ENCODE measurements at regions not wholly inside any gene's neighbourhood (a gene's known extent, or its start where the extent isn't known, plus 50 kb on each side); places are given as distances from the start of the nearest gene placed in this dataset.

DNA sequence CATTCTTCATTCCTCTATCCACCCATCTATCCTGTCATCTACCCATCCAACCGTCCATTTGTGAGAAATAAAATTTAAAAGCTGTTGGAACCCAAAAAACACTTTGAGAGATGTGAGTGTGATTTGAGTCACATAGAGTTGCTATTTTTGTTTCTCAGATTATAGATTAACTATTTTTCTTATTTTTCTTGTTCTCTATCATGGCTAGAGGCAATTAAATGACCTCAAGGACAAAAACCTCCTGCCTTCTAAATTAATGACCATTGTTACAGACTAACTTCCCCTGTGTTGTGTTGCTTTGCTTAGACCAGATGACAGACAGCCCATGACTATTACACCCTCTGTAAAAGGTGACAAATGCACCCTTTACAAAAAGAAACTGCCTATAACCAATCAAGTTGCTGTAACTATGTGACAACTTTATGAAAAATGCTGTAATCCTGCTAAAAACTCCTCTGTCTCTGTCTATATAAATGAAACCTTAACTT, 207.9 kb upstream of the CXCR4 start:
- Mint-ChIP-seq H3K27ac (no peak overlapping the region), H3K27me3 (peaks cover 16% of the 10 kb centered on the region), H3K4me3 (no peak overlapping the region), H3K9me3 (peaks cover 4% of the 10 kb centered on the region), H3K4me1 (ENCODE audit: unreplicated experiment) (peaks cover 6% of the 10 kb centered on the region), H3K36me3 (no peaks in the 10 kb centered on the region)
- DNase-seq (ENCODE audit: extremely low spot score, unreplicated experiment), result no peak
- no peak for TF ChIP-seq CTCF (conservative IDR thresholded peaks at IDR 0.05)

- H3K36me3 Mint-ChIP-seq, result no peaks in the 10 kb centered on the region
- no peak overlapping the region for H3K27ac Mint-ChIP-seq
- peaks cover 16% of the 10 kb centered on the region for H3K27me3 Mint-ChIP-seq
- no peak for DNase-seq (ENCODE audit: extremely low spot score, unreplicated experiment)
- H3K4me1 Mint-ChIP-seq (ENCODE audit: unreplicated experiment), result peaks cover 6% of the 10 kb centered on the region
- no peak overlapping the region for H3K4me3 Mint-ChIP-seq
- TF ChIP-seq CTCF (conservative IDR thresholded peaks at IDR 0.05), result no peak
- H3K9me3 Mint-ChIP-seq, result peaks cover 4% of the 10 kb centered on the region
Measured at GRCh38 chr2:136324966-136325365, 207.0 kb upstream of the CXCR4 start.

GRCh38 chr2:136323935-136324334, 206.0 kb upstream of the CXCR4 start:
- Mint-ChIP-seq H3K4me3 (no peak overlapping the region), H3K4me1 (ENCODE audit: unreplicated experiment) (peaks cover 14% of the 10 kb centered on the region), H3K36me3 (no peaks in the 10 kb centered on the region), H3K9me3 (peaks cover 4% of the 10 kb centered on the region), H3K27me3 (peaks cover 17% of the 10 kb centered on the region), H3K27ac (no peak overlapping the region)
- no peak for TF ChIP-seq CTCF (conservative IDR thresholded peaks at IDR 0.05)
- DNase-seq (ENCODE audit: extremely low spot score, unreplicated experiment), result no peak

- no peak for DNase-seq (ENCODE audit: extremely low spot score, unreplicated experiment)
- H3K9me3 Mint-ChIP-seq, result peaks cover 4% of the 10 kb centered on the region
- H3K4me3 Mint-ChIP-seq, result no peak overlapping the region
- peaks cover 14% of the 10 kb centered on the region for H3K4me1 Mint-ChIP-seq (ENCODE audit: unreplicated experiment)
- H3K27ac Mint-ChIP-seq, result no peak overlapping the region
- no peaks in the 10 kb centered on the region for H3K36me3 Mint-ChIP-seq
- TF ChIP-seq CTCF (conservative IDR thresholded peaks at IDR 0.05), result no peak
- peaks cover 14% of the 10 kb centered on the region for H3K27me3 Mint-ChIP-seq
Measured at GRCh38 chr2:136323195-136323594, 205.2 kb upstream of the CXCR4 start.

DNA sequence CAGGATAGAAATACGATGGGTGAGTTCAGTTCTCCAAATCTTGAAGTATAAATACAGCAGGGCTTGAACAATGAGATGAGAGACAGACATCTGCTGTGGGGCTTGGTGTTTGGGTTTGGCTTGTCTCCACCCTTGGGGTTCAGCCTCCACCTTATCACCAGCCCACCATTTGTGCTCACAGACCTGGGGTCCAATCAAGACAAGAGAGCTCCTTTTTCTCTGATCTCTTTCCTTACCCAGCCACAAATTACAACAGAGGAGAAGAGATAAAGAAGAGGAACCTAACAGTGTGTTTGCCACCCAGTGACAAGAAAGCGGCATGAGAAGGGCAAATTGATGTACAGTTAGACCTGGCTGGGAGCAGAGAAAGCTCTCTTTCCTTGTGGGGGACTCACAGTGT, 204.5 kb upstream of the CXCR4 start:
- Mint-ChIP-seq H3K9me3 (peaks cover 4% of the 10 kb centered on the region), H3K36me3 (no peaks in the 10 kb centered on the region), H3K4me1 (ENCODE audit: unreplicated experiment) (peaks cover 11% of the 10 kb centered on the region), H3K27me3 (peaks cover 10% of the 10 kb centered on the region), H3K4me3 (no peak overlapping the region), H3K27ac (no peak overlapping the region)
- TF ChIP-seq CTCF (conservative IDR thresholded peaks at IDR 0.05), result no peak
- no peak for DNase-seq (ENCODE audit: extremely low spot score, unreplicated experiment)

DNA sequence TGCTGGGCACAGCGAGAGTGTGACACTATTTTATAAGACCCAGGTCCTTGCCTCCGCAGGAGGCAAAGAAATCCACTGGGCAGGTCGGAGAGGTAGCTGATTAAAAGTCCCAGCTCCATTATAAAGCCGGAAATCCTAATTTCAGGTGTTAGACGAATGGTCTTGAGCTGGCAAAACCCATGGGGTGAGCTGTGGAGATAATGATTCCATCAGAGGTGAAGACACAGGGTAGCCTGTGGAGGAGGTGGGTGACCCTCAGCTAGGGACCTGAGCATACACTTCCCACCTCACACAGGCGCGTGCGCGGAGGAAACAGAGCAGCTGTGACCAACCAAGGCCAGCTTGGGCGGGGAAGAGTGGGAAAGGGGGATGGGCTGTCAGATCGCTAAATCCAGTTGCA, 201.7 kb upstream of the CXCR4 start:
- peaks cover 7% of the 10 kb centered on the region for H3K4me1 Mint-ChIP-seq (ENCODE audit: unreplicated experiment)
- H3K9me3 Mint-ChIP-seq, result peaks cover 4% of the 10 kb centered on the region
- no peak overlapping the region for H3K27ac Mint-ChIP-seq
- H3K27me3 Mint-ChIP-seq, result peaks cover 14% of the 10 kb centered on the region
- no peak overlapping the region for H3K4me3 Mint-ChIP-seq
- no peak for TF ChIP-seq CTCF (conservative IDR thresholded peaks at IDR 0.05)
- H3K36me3 Mint-ChIP-seq, result no peaks in the 10 kb centered on the region
- no peak for DNase-seq (ENCODE audit: extremely low spot score, unreplicated experiment)

Data from type B pancreatic cell (in vitro differentiated cells).